Spleen (tissue), 11 donors: ENCODE measurements at regions not wholly inside any gene's neighbourhood (a gene's known extent, or its start where the extent isn't known, plus 50 kb on each side); places are given as distances from the start of the nearest gene placed in this dataset.

ENCODE experiments used
- DNase-seq: peaks from one replicate; pipeline ENCODE4 v3.0.0-alpha.2; 2020
- H3K27ac ChIP-seq, 8 donors: fragments of 200-600 bp; sonication (generic) in 7 of 8; 1 replicate in 4 of 8; 2 replicates in 4 of 8; pipeline versions ENCODE4 v1.5.0 to v1.8.0; 2016 to 2021; ENCODE audit warnings: inconsistent platforms in 4 of 8, mild to moderate bottlenecking in 4 of 8, moderate library complexity in 1 of 8
- H3K27me3 ChIP-seq, 7 donors: fragments of 200-600 bp; sonication (generic) in 6 of 7; replicated peaks in 1 of 7; 1 replicate in 4 of 7; 2 replicates in 3 of 7; pipeline versions ENCODE4 v1.5.0 to v1.8.0; 2016 to 2021; ENCODE audit warnings: inconsistent platforms in 3 of 7, mild to moderate bottlenecking in 1 of 7
- H3K36me3 ChIP-seq, 6 donors: fragments of 200-600 bp; sonication (generic) in 5 of 6; 1 replicate in 4 of 6; 2 replicates in 2 of 6; pipeline versions ENCODE4 v1.5.0 to v1.8.0; 2016 to 2021; ENCODE audit warnings: inconsistent platforms in 2 of 6
- H3K4me1 ChIP-seq, 6 donors: fragments of 200-600 bp; sonication (generic) in 5 of 6; 1 replicate in 3 of 6; 2 replicates in 3 of 6; pipeline versions ENCODE4 v1.5.0 to v1.8.0; 2016 to 2021; ENCODE audit warnings: inconsistent platforms in 3 of 6
- H3K4me3 ChIP-seq, 8 donors: fragments of 200-600 bp; sonication (generic) in 7 of 8; 1 replicate in 4 of 8; 2 replicates in 4 of 8; pipeline versions ENCODE4 v1.5.0 to v1.8.0; 2016 to 2021; ENCODE audit warnings: inconsistent platforms in 4 of 8, mild to moderate bottlenecking in 4 of 8, moderate library complexity in 2 of 8
- H3K9me3 ChIP-seq, 8 donors: fragments of 200-600 bp; sonication (generic) in 7 of 8; 1 replicate in 4 of 8; 2 replicates in 4 of 8; pipeline versions ENCODE4 v1.5.0 to v1.8.0; 2016 to 2021; ENCODE audit warnings: inconsistent platforms in 4 of 8
- CTCF ChIP-seq, 11 experiments: fragments of 200-600 bp in 7 of 11; fragments of 450-650 bp in 4 of 11; sonication (generic) in 4 of 11; IDR thresholded peaks in 8 of 11; conservative IDR thresholded peaks in 3 of 11; 1 replicate in 7 of 11; 2 replicates in 4 of 11; pipeline versions ENCODE4 v1.4.0 to v1.8.0; 2016 to 2021; ENCODE audit warnings: antibody characterized with exemption in 11 of 11, inconsistent platforms in 4 of 11, mild to moderate bottlenecking in 1 of 11
- POLR2A ChIP-seq, 3 donors: fragments of 450-650 bp; IDR thresholded peaks; one replicate each; pipeline ENCODE4 v1.5.1; 2017; ENCODE audit warnings: antibody characterized with exemption in 3 of 3, mild to moderate bottlenecking in 1 of 3
- POLR2AphosphoS5 ChIP-seq, 3 donors: sonication (generic); formaldehyde crosslinking; IDR thresholded peaks; one replicate each; pipeline ENCODE4 v1.5.1; 2017; ENCODE audit warnings: antibody characterized with exemption in 3 of 3
- WGBS, 5 donors: extraction: QIAGEN DNeasy Blood & Tissue Kit in 3 of 5; methylation state at CpG; one replicate each; pipeline versions ENCODE4 v1.1.5 to v1.1.7; 2013 to 2018; 5-methylcytosine and 5-hydroxymethylcytosine counted together
- intact Hi-C: fragments of 100-400 bp; cut with DNase I; formaldehyde crosslinking; loops from one replicate; pipeline ENCODE4 v1.15.0; 2023; ENCODE audit warnings: low total_unique reads
- donor health status: healthy with polysubstance abuse.
- donor health status: DM: no; HTN: no; CAD: no; lungs with moderate emphysema.
- donor health status: DM: no; HTN: no; CAD: no.
- donor health status: Bipolar disorder and iron deficiency.
- donor health status: healthy.
- donor health status: DM: no; HTN: no; CAD: no.
- donor health status: DM: yes; HTN: yes; CAD: no.

DNA sequence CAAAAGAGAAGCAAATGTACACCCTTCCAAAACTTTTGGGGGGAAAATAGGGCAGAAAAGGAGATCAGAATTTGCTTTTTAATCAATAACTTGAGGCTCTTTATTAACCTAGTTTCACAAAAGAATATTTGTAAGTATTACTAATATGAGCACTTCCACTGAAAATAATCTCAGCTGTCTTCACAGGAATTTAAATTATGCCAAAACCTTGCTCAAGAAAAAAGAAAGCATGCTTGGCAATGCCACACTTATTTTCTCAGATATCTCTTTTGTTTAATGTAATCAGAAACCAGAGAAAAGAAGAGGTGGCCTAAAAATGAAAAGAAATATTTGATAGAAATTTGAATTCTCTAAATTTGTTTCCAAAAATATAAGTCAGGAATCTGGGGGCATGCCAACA, 234.9 kb upstream of the GPC6 start:
- H3K4me1 ChIP-seq = no peaks in the 10 kb centered on the region
- H3K4me3 ChIP-seq = no peak overlapping the region
- H3K36me3 ChIP-seq = no peaks in the 10 kb centered on the region
- intact Hi-C loops = no loop called here
- H3K27ac ChIP-seq = no peak overlapping the region
- no peaks in the 10 kb centered on the region for H3K27me3 ChIP-seq
- no peak for DNase-seq
- H3K9me3 ChIP-seq = peaks cover 0 to 49% (median 17%) of the 10 kb centered on the region in 8 donors
- no peak for TF ChIP-seq POLR2AphosphoS5 (IDR thresholded peaks at IDR 0.05)
- no peak for TF ChIP-seq POLR2A (IDR thresholded peaks at IDR 0.05)
- TF ChIP-seq CTCF (IDR thresholded peaks at IDR 0.05 in 8 of 11, conservative IDR thresholded peaks at IDR 0.05 in 3 of 11) = no peak

DNA sequence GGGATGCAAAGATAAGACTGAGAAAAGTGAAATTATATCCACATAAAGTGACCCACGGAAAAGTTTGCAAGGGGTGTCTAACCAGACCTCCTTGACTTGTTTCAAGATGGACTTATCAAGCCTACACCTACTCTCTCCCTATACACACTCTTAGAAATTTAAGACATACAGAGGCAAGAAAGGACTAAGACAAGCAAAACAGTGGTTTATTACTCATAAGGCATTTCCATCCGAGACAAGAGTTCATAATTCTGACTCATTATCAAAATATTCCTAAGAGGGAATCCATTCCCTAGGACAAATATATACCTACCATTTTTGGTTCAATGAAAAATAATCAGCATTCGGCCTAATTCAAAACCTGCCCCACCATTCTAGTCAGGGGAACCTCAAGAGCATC, 232.6 kb upstream of the GPC6 start:
- DNase-seq = no peak
- Histone ChIP-seq H3K27ac (no peak overlapping the region), H3K4me1 (no peaks in the 10 kb centered on the region), H3K27me3 (no peaks in the 10 kb centered on the region), H3K9me3 (peaks cover 0 to 51% (median 15%) of the 10 kb centered on the region in 8 donors), H3K4me3 (no peak overlapping the region), H3K36me3 (no peaks in the 10 kb centered on the region)
- 79 to 88% (median 88%) methylated on average over 3 of the region's 3 CpGs for WGBS, 5 donors
- no peak for TF ChIP-seq POLR2AphosphoS5 (IDR thresholded peaks at IDR 0.05)
- TF ChIP-seq CTCF (IDR thresholded peaks at IDR 0.05 in 8 of 11, conservative IDR thresholded peaks at IDR 0.05 in 3 of 11) = no peak
- no peak for TF ChIP-seq POLR2A (IDR thresholded peaks at IDR 0.05)
- intact Hi-C loops = no loop called here

DNA sequence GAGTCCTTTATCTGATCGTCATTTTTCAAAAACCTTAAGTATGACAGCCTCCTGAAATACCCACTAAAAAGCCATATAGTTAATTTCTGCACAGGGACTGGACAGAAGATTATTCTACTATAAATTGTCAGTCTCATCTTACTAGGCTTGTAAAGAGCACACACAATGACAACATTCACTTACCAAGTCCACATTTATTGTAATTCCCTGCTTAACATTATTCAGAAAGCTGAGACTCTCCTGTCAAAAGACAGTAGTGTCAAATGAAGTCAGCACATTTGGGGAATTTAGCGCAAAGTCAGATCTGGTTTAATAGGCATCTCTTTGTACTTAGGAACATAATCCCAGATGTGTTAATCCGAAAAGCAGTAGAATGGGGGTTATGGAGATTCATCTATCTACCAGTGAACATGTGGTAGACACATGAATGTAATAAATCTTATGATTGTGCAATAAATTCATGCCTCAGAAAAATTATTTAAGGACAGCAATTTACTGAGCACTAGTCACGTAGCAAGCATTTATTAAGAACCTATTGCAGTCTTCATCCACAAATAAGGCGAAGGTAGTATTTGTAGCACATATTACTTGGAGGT, 224.6 kb upstream of the GPC6 start:
- WGBS, 5 donors = 79 to 88% (median 82%) methylated on average over 5 of the region's 5 CpGs

DNA sequence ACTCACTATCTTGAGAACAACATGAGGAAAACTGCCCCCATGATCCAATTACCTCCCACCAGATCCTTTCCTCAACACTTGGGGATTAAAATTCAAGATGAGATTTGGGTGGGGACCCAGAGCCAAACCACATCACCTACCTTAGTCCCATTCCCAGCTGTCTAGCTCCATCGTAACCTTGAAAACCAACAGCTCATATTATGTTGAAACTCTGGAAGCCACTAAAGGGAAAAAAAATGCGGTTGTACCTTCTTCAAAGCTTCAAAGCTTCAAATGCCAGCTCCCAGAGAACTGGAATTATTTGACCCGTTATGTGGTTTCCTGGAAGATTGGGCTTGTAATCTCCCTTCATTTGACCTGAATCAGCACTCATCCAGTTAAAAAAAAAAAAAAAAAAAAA, 223.1 kb upstream of the GPC6 start:
- WGBS, 5 donors = 77 to 88% (median 85%) methylated on average over 3 of the region's 3 CpGs
- Histone ChIP-seq H3K36me3 (no peaks in the 10 kb centered on the region), H3K9me3 (peaks cover 0 to 43% (median 31%) of the 10 kb centered on the region in 8 donors), H3K27me3 (no peaks in the 10 kb centered on the region), H3K4me3 (no peak overlapping the region), H3K27ac (no peak overlapping the region), H3K4me1 (no peaks in the 10 kb centered on the region)
- no peak for DNase-seq
- TF ChIP-seq POLR2AphosphoS5 (IDR thresholded peaks at IDR 0.05) (no peak), POLR2A (IDR thresholded peaks at IDR 0.05) (no peak), CTCF (IDR thresholded peaks at IDR 0.05 in 8 of 11, conservative IDR thresholded peaks at IDR 0.05 in 3 of 11) (no peak)
- intact Hi-C loops = no loop called here

More for the DNA sequence above, 224.6 kb upstream of the GPC6 start:
- no peak overlapping the region for H3K27ac ChIP-seq
- no peaks in the 10 kb centered on the region for H3K36me3 ChIP-seq
- H3K27me3 ChIP-seq = no peaks in the 10 kb centered on the region
- H3K4me3 ChIP-seq = no peak overlapping the region
- no peak for DNase-seq
- H3K9me3 ChIP-seq = peaks cover 0 to 37% (median 15%) of the 10 kb centered on the region in 8 donors
- TF ChIP-seq POLR2AphosphoS5 (IDR thresholded peaks at IDR 0.05) = no peak
- no peak for TF ChIP-seq POLR2A (IDR thresholded peaks at IDR 0.05)
- TF ChIP-seq CTCF (IDR thresholded peaks at IDR 0.05 in 8 of 11, conservative IDR thresholded peaks at IDR 0.05 in 3 of 11) = no peak
- intact Hi-C loops = no loop called here
- H3K4me1 ChIP-seq = no peaks in the 10 kb centered on the region
